RWPE1 (cell line): ENCODE measurements at regions not wholly inside any gene's neighbourhood (a gene's known extent, or its start where the extent isn't known, plus 50 kb on each side); places are given as distances from the start of the nearest gene placed in this dataset.

ENCODE experiments used
- CTCF ChIA-PET: fragments of 350-600 bp; sonication (Branson Sonifier 250); formaldehyde crosslinking; extraction: SDS; loops from one replicate; lab custom pipeline; 2021; lab: Yijun Ruan, JAX
- POLR2A ChIA-PET: fragments of 400-600 bp; formaldehyde crosslinking; extraction: SDS; loops from one replicate; lab custom pipeline; 2020; ENCODE audit warnings: antibody characterized with exemption; ENCODE audit not compliant: low non-redundant PET; lab: Yijun Ruan, JAX
- DNase-seq: peaks from one replicate; pipeline ENCODE4 v3.0.0; 2012; ENCODE audit warnings: low spot score
- H3K27ac ChIP-seq: fragments of 450-650 bp; 2 replicates; pipeline ENCODE4 v1.5.1; 2017
- TF ChIP-seq, protein P1 (sequence below): fragments of 450-650 bp; conservative IDR thresholded peaks from 2 replicates; pipeline ENCODE4 v1.5.1; 2017; ENCODE audit warnings: low read depth, mild to moderate bottlenecking

GRCh38 chr5:135710045-135710675 lies 124.3 kb upstream of the SLC25A48 start:
- CTCF ChIA-PET = interaction anchor here (1.0 kb wide), 1 partner anchor 144 kb away, joined by 4 read pairs; no protein-coding TSS in a partner anchor
- POLR2A ChIA-PET = no interaction called here
- DNase-seq = no peak
- H3K27ac ChIP-seq = no peak overlapping the region
- TF ChIP-seq, protein P1, sequence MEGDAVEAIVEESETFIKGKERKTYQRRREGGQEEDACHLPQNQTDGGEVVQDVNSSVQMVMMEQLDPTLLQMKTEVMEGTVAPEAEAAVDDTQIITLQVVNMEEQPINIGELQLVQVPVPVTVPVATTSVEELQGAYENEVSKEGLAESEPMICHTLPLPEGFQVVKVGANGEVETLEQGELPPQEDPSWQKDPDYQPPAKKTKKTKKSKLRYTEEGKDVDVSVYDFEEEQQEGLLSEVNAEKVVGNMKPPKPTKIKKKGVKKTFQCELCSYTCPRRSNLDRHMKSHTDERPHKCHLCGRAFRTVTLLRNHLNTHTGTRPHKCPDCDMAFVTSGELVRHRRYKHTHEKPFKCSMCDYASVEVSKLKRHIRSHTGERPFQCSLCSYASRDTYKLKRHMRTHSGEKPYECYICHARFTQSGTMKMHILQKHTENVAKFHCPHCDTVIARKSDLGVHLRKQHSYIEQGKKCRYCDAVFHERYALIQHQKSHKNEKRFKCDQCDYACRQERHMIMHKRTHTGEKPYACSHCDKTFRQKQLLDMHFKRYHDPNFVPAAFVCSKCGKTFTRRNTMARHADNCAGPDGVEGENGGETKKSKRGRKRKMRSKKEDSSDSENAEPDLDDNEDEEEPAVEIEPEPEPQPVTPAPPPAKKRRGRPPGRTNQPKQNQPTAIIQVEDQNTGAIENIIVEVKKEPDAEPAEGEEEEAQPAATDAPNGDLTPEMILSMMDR = no peak

DNA sequence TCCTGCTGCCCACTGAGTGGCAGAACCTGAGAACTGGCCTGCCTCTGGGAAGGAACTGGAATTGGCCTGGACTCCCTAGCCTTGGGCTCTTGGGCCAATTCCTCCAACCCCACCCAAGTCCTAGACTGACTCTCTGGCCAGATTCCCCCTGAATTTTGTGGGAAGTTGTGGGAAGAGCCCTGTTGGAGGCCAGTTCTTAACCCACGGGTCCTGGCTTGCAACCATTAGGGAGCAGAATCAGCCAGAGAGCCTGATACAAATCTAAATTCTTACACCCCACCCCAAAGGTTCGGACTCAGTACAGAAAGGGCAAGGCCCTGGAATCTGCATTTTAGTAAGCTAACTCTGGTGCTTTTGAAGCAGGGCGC lies 125.3 kb upstream of the SLC25A48 start:
- H3K27ac ChIP-seq = no peak overlapping the region
- TF ChIP-seq, protein P1 = no peak
- DNase-seq = no peak
- CTCF ChIA-PET = interaction anchor here (2.1 kb wide), 1 partner anchor 20 kb away, joined by 9 read pairs; no protein-coding TSS in a partner anchor
- POLR2A ChIA-PET = no interaction called here

DNA sequence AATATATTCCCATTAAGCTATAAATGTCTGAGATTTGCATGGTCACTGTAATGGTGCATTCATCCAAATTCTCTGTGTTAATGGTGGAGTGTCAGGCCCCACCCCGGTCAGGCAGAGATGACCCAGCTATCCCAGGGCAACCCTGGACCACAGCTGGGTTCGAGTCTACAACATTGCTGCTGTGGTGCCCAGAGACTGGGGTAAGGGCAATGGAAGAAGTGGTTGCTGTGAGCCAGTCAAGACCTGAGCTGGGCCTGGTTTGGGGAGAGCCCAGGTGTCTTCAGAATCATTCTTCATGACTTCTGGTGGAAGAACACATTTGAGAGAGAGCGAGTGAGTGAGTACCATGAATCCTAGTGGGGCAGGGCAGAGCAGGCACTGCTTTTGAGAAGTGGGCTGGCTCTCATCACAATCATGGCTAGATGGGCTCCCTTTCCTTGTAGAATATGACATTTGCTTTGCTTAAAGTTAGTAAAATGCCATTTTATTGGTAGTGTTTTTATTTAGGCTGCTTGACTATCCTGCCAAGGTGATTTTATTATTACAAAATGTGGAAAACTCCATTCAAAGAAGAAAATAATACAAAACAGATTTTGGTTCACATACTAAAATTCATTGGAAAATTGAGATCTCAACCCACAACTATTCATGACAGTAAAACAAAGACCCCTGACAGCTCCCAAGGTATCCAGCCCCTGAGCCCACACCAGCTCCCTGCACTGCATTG lies 125.8 kb upstream of the SLC25A48 start:
- CTCF ChIA-PET = interaction anchor here (0.7 to 2.1 kb wide), 2 partner anchors 20 to 148 kb away, joined by 3 to 9 read pairs; no protein-coding TSS in a partner anchor
- TF ChIP-seq, protein P1 = no peak
- POLR2A ChIA-PET = no interaction called here
- no peak overlapping the region for H3K27ac ChIP-seq
- DNase-seq = no peak

DNA sequence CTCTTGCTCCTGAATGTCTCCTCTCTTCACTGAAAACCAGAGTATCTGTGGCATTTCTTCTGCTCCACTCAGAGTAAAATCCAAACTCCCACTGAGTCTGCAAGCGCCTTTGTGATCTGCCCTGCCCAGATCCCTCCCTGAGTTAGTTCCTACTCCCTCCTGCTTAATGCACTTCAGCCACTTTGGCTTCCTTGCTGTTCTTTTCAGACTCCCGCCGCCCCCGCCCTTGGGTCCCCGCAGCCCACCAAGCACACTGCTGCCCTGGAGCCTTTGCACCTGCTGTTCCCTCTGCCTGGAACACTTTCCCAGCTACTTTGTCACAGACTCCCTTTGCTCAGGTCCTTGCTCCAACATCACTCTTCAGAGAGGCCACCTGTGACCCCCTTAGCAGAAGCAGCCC lies 127.2 kb upstream of the SLC25A48 start:
- TF ChIP-seq, protein P1 = no peak
- no peak overlapping the region for H3K27ac ChIP-seq
- ChIA-PET POLR2A (no interaction called here), CTCF (interaction anchor here (0.7 to 2.1 kb wide), 2 partner anchors 22 to 123 kb away, joined by 3 to 9 read pairs; no protein-coding TSS in a partner anchor)
- no peak for DNase-seq

GRCh38 chr5:135706893-135707292 lies 127.6 kb upstream of the SLC25A48 start:
- no peak for DNase-seq
- TF ChIP-seq, protein P1 = no peak
- CTCF ChIA-PET = interaction anchor here (2.1 kb wide), 1 partner anchor 22 kb away, joined by 9 read pairs; no protein-coding TSS in a partner anchor
- POLR2A ChIA-PET = no interaction called here
- H3K27ac ChIP-seq = no peak overlapping the region

DNA sequence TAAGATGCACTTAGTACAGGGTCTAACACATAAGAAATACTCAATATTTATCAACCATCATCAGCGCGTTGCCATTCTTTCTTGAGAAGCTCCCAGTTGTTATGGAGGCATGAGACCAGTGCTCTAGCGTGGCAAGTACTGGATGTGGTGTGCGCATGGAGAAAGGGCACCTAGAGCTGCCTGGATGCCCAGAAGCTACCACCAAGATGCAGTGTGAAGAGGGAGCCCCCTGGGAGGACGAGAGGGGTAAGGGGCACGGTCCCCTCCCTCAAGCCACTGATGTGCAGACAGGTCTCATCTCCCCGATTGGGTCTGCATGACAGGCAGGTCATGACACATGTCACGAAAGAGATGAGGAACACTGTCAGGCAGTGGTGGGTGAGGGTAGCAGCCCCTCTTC lies 127.7 kb upstream of the CXCL14 start:
- CTCF ChIA-PET = interaction anchor here (1.5 kb wide), 1 partner anchor 46 kb away, joined by 3 read pairs; no protein-coding TSS in a partner anchor
- no peak overlapping the region for H3K27ac ChIP-seq
- no peak for DNase-seq
- TF ChIP-seq, protein P1 = no peak
- POLR2A ChIA-PET = no interaction called here
